Osteocyte (in vitro differentiated cells): ENCODE measurements at regions not wholly inside any gene's neighbourhood (a gene's known extent, or its start where the extent isn't known, plus 50 kb on each side); places are given as distances from the start of the nearest gene placed in this dataset.

Source experiments
- DNase-seq: peaks from one replicate; pipeline ENCODE4 v3.0.0; 2021; ENCODE audit warnings: mixed read lengths; ENCODE audit not compliant: unreplicated experiment; ENCODE audit errors: extremely low spot score
- H3K27ac Mint-ChIP-seq: one replicate; pipeline ENCODE4 v1.8.0; 2021; ENCODE audit warnings: mild to moderate bottlenecking, mixed read lengths; ENCODE audit not compliant: unreplicated experiment
- H3K27me3 Mint-ChIP-seq: one replicate; pipeline ENCODE4 v1.8.0; 2021; ENCODE audit warnings: mixed read lengths; ENCODE audit not compliant: unreplicated experiment
- H3K36me3 Mint-ChIP-seq: one replicate; pipeline ENCODE4 v1.8.0; 2021; ENCODE audit warnings: mixed read lengths; ENCODE audit not compliant: unreplicated experiment
- H3K4me1 Mint-ChIP-seq: one replicate; pipeline ENCODE4 v1.8.0; 2021; ENCODE audit warnings: mixed read lengths; ENCODE audit not compliant: unreplicated experiment
- H3K4me3 Mint-ChIP-seq: one replicate; pipeline ENCODE4 v1.8.0; 2021; ENCODE audit warnings: mild to moderate bottlenecking, moderate library complexity, mixed read lengths; ENCODE audit not compliant: unreplicated experiment
- H3K9me3 Mint-ChIP-seq: one replicate; pipeline ENCODE4 v1.8.0; 2021; ENCODE audit warnings: mixed read lengths; ENCODE audit not compliant: unreplicated experiment
- CTCF ChIP-seq: fragments of 200-600 bp; sonication (generic); IDR thresholded peaks from 2 replicates; pipeline ENCODE4 v1.5.0; 2021; ENCODE audit warnings: antibody characterized with exemption, mild to moderate bottlenecking, moderate library complexity

GRCh38 chr2:2621855-2622254 is 290.8 kb upstream of the MYT1L start:
- H3K4me1 Mint-ChIP-seq: no peaks in the 10 kb centered on the region
- peaks cover 6% of the 10 kb centered on the region for H3K9me3 Mint-ChIP-seq
- no peaks in the 10 kb centered on the region for H3K27me3 Mint-ChIP-seq
- H3K4me3 Mint-ChIP-seq: no peak overlapping the region
- no peak for TF ChIP-seq CTCF
- no peaks in the 10 kb centered on the region for H3K36me3 Mint-ChIP-seq
- H3K27ac Mint-ChIP-seq: no peak overlapping the region
- DNase-seq: no peak

- peaks cover 6% of the 10 kb centered on the region for H3K9me3 Mint-ChIP-seq
- no peaks in the 10 kb centered on the region for H3K36me3 Mint-ChIP-seq
- no peak overlapping the region for H3K4me3 Mint-ChIP-seq
- no peak overlapping the region for H3K27ac Mint-ChIP-seq
- H3K4me1 Mint-ChIP-seq: no peaks in the 10 kb centered on the region
- TF ChIP-seq CTCF: no peak
- peak; percentile 67 for DNase-seq
- H3K27me3 Mint-ChIP-seq: no peaks in the 10 kb centered on the region
These were observed 289.5 kb upstream of the MYT1L start for GRCh38 chr2:2620604-2621003.

GRCh38 chr2:2619995-2620394 is 288.9 kb upstream of the MYT1L start:
- Mint-ChIP-seq H3K36me3 (no peaks in the 10 kb centered on the region), H3K27me3 (no peaks in the 10 kb centered on the region), H3K4me3 (no peak overlapping the region), H3K27ac (no peak overlapping the region), H3K4me1 (no peaks in the 10 kb centered on the region), H3K9me3 (peaks cover 6% of the 10 kb centered on the region)
- no peak for DNase-seq
- TF ChIP-seq CTCF: no peak

GRCh38 chr2:2614452-2614851 is 283.4 kb upstream of the MYT1L start:
- H3K27me3 Mint-ChIP-seq: no peaks in the 10 kb centered on the region
- H3K27ac Mint-ChIP-seq: no peak overlapping the region
- no peaks in the 10 kb centered on the region for H3K36me3 Mint-ChIP-seq
- TF ChIP-seq CTCF: no peak
- H3K9me3 Mint-ChIP-seq: peaks cover 4% of the 10 kb centered on the region
- no peak for DNase-seq
- H3K4me3 Mint-ChIP-seq: no peak overlapping the region
- peaks cover 5% of the 10 kb centered on the region for H3K4me1 Mint-ChIP-seq

GRCh38 chr2:2613279-2614199 is 282.5 kb upstream of the MYT1L start:
- H3K27ac Mint-ChIP-seq: peak overlapping the region; percentile 79
- no peaks in the 10 kb centered on the region for H3K27me3 Mint-ChIP-seq
- TF ChIP-seq CTCF: no peak
- H3K9me3 Mint-ChIP-seq: peaks cover 4% of the 10 kb centered on the region
- no peaks in the 10 kb centered on the region for H3K36me3 Mint-ChIP-seq
- peak overlapping the region; percentile 78 for H3K4me3 Mint-ChIP-seq
- peak; percentile 91 for DNase-seq
- peaks cover 5% of the 10 kb centered on the region for H3K4me1 Mint-ChIP-seq
